ENCODE measurements at regions not wholly inside any gene's neighbourhood (a gene's known extent, or its start where the extent isn't known, plus 50 kb on each side); places are given as distances from the start of the nearest gene placed in this dataset.

DNA sequence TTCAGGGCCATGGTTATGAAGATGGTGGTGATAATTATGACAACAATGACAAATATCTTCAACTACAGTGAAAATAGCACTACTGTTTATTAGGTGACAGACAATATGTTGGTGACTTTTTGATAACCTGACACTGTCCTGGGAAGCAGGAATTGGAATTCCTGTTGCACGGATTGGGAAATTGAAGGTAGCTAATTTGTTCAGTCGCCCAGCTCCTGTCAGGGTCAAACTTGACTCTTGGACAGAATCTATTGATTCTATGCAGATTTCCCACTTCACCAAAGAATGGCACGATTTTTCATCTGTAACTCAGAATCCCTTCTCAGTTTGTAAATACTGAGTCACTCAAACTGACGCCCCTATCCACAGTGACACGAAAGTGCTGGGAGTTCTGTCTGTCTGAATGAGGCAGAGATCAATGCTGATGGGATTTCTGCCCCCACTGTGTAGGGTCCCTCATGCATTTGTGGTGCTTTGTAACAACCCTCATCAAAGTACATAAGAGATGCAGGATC, 779.5 kb upstream of the ID2 start:
- TF ChIP-seq EZH2 (IDR thresholded peaks at IDR 0.05; ENCODE audit: insufficient read depth, poor library complexity, severe bottlenecking): no peak
- TF ChIP-seq EZH2phosphoT487 (IDR thresholded peaks at IDR 0.05; ENCODE audit: insufficient read depth, low read depth): no peak
- H3K9me3 ChIP-seq (ENCODE audit: low read depth): no peaks in the 10 kb centered on the region
- no peak overlapping the region for H3K9ac ChIP-seq
- no peaks in the 10 kb centered on the region for H3K9me2 ChIP-seq (ENCODE audit: insufficient read depth)
- no peaks in the 10 kb centered on the region for H4K20me1 ChIP-seq (ENCODE audit: insufficient read depth)
- H3K27me3 ChIP-seq (replicated peaks; ENCODE audit: insufficient read depth): no peaks in the 10 kb centered on the region
- H3F3A ChIP-seq (ENCODE audit: insufficient read depth): no peaks in the 10 kb centered on the region
- no peak overlapping the region for H3K27ac ChIP-seq
- H3K79me2 ChIP-seq (ENCODE audit: insufficient read depth): no peaks in the 10 kb centered on the region
- no peak for DNase-seq
- in situ Hi-C loops (cut with MboI): no loop called here
- no peak overlapping the region for H3K4me2 ChIP-seq (ENCODE audit: unreplicated experiment)
- no peaks in the 10 kb centered on the region for H3K36me3 ChIP-seq (ENCODE audit: low read depth)
- H3K4me3 ChIP-seq: no peak overlapping the region
- H2AFZ ChIP-seq: no peak overlapping the region
- WGBS, 2 experiments (ENCODE audit: low coverage in 1 of 2, low lambda C conversion rate in 2 of 2, missing lambda C conversion rate in 2 of 2): 89 to 90% methylated on average over 5 of the region's 5 CpGs
- H3K4me1 ChIP-seq (ENCODE audit: insufficient read depth): no peaks in the 10 kb centered on the region

DNA sequence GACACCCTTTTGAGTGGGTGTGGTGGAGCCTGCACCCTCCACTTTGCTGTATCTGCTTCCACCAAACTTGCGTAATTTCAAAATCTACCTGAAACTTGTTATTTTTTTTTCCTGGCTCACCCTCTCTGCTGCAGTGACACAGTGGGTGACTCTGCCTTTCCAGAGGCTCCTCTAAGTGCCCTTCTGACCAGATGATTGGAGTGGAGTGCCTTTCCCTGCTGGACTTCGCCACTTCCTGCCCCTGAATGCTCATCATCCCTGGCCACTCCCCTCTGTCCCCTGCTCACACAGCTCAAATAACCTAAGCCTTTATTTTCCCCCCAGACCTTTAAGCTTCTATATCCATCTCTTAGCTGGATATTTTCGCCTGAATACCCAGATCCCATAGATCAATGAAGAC, 777.5 kb upstream of the ID2 start:
- DNase-seq: no peak
- Histone ChIP-seq H3K9me3 (ENCODE audit: low read depth) (no peaks in the 10 kb centered on the region), H3F3A (ENCODE audit: insufficient read depth) (no peaks in the 10 kb centered on the region), H4K20me1 (ENCODE audit: insufficient read depth) (no peaks in the 10 kb centered on the region), H3K79me2 (ENCODE audit: insufficient read depth) (no peaks in the 10 kb centered on the region), H3K4me2 (ENCODE audit: unreplicated experiment) (no peak overlapping the region), H3K9ac (no peak overlapping the region), H3K27me3 (replicated peaks; ENCODE audit: insufficient read depth) (no peaks in the 10 kb centered on the region), H2AFZ (no peak overlapping the region), H3K9me2 (ENCODE audit: insufficient read depth) (no peaks in the 10 kb centered on the region), H3K27ac (no peak overlapping the region), H3K4me3 (no peak overlapping the region), H3K36me3 (ENCODE audit: low read depth) (no peaks in the 10 kb centered on the region), H3K4me1 (ENCODE audit: insufficient read depth) (no peaks in the 10 kb centered on the region)
- WGBS, 2 experiments (ENCODE audit: low coverage in 1 of 2, low lambda C conversion rate in 2 of 2, missing lambda C conversion rate in 2 of 2): 81 to 90% methylated on average over 3 of the region's 3 CpGs
- in situ Hi-C loops (cut with MboI): no loop called here
- TF ChIP-seq EZH2phosphoT487 (IDR thresholded peaks at IDR 0.05; ENCODE audit: insufficient read depth, low read depth) (no peak), EZH2 (IDR thresholded peaks at IDR 0.05; ENCODE audit: insufficient read depth, poor library complexity, severe bottlenecking) (no peak)

DNA sequence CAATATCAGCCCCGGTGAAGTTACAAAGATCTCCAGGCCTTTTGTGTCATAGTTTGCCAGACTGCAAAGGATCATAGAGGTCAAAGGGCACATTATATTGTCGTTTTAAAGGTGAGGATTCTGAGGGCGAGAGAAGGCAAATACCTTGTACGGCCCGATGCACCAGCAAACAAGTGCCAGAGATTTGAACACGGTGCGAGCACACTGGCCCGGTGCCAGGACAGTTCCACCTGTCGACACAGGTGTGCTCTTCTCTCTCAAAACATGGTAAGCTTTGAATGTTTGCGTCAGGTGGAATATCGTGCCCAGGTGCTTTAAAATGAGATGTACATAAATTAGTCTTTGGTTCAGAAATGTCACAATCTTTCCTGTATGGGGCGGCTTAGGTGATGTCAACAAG, 776.1 kb upstream of the ID2 start:
- in situ Hi-C loops (cut with MboI): no loop called here

DNA sequence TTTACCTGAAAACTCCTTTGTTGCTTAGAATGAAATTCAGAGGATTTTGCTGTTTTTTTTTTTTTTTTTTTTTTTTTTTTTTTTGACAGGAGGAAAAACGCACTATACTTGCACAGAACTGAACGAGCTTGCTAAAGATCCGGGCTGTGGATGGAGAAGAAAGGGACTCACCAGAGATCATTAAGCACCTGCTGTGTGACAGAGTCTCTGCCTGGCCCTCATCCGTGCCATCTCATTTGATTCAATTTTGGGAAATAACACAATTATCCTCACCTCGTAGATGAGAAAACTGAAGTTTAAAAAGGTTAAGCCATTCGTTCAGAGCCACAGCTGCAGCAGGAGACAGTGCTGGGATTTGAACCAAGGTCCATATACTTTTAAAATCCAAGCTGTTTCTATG, 775.4 kb upstream of the ID2 start:
- no peak overlapping the region for H3K4me3 ChIP-seq

More for the DNA sequence above, 776.1 kb upstream of the ID2 start:
- Histone ChIP-seq H3K4me1 (ENCODE audit: insufficient read depth) (no peaks in the 10 kb centered on the region), H3K9ac (no peak overlapping the region), H3K4me3 (no peak overlapping the region), H3K27me3 (replicated peaks; ENCODE audit: insufficient read depth) (no peaks in the 10 kb centered on the region), H3K79me2 (ENCODE audit: insufficient read depth) (no peaks in the 10 kb centered on the region), H4K20me1 (ENCODE audit: insufficient read depth) (no peaks in the 10 kb centered on the region), H3K9me3 (ENCODE audit: low read depth) (no peaks in the 10 kb centered on the region), H3K4me2 (ENCODE audit: unreplicated experiment) (no peak overlapping the region), H3K36me3 (ENCODE audit: low read depth) (no peaks in the 10 kb centered on the region), H3K9me2 (ENCODE audit: insufficient read depth) (no peaks in the 10 kb centered on the region), H3K27ac (no peak overlapping the region), H3F3A (ENCODE audit: insufficient read depth) (no peaks in the 10 kb centered on the region), H2AFZ (no peak overlapping the region)
- 67 to 68% methylated on average over 12 of the region's 12 CpGs for WGBS, 2 experiments (ENCODE audit: low coverage in 1 of 2, low lambda C conversion rate in 2 of 2, missing lambda C conversion rate in 2 of 2)
- TF ChIP-seq EZH2phosphoT487 (IDR thresholded peaks at IDR 0.05; ENCODE audit: insufficient read depth, low read depth): no peak
- TF ChIP-seq EZH2 (IDR thresholded peaks at IDR 0.05; ENCODE audit: insufficient read depth, poor library complexity, severe bottlenecking): no peak
- DNase-seq: no peak

DNA sequence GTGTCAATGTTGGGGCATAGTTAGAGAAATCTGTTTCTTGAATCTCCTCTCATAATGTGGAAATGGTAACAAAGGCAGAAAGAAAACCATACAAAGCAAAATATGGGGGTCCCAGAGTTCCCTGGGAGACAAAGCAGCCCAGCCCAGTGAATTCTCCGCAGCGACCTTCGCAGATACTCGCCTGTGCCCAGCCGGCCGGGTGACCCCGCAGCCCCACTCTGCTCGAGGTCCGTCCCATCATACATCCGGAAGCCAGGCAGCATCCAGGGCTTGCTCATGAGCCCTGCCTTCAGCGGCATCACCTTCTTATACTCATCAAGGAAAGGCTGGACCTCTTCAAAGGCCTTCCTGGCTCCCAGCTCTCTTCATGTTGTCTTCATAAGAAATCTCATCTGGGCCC, 774.8 kb upstream of the ID2 start:
- no peak overlapping the region for H3K4me3 ChIP-seq
- 89 to 90% methylated on average over 11 of the region's 11 CpGs for WGBS, 2 experiments (ENCODE audit: low coverage in 1 of 2, low lambda C conversion rate in 2 of 2, missing lambda C conversion rate in 2 of 2)
- H3K9me2 ChIP-seq (ENCODE audit: insufficient read depth): no peaks in the 10 kb centered on the region
- H3K4me1 ChIP-seq (ENCODE audit: insufficient read depth): no peaks in the 10 kb centered on the region
- no peaks in the 10 kb centered on the region for H3K27me3 ChIP-seq (replicated peaks; ENCODE audit: insufficient read depth)
- no peak overlapping the region for H3K4me2 ChIP-seq (ENCODE audit: unreplicated experiment)
- no peak for TF ChIP-seq EZH2 (IDR thresholded peaks at IDR 0.05; ENCODE audit: insufficient read depth, poor library complexity, severe bottlenecking)
- TF ChIP-seq EZH2phosphoT487 (IDR thresholded peaks at IDR 0.05; ENCODE audit: insufficient read depth, low read depth): no peak
- no peaks in the 10 kb centered on the region for H3F3A ChIP-seq (ENCODE audit: insufficient read depth)
- H4K20me1 ChIP-seq (ENCODE audit: insufficient read depth): no peaks in the 10 kb centered on the region
- DNase-seq: no peak
- no peak overlapping the region for H3K9ac ChIP-seq
- H3K9me3 ChIP-seq (ENCODE audit: low read depth): no peaks in the 10 kb centered on the region
- H3K79me2 ChIP-seq (ENCODE audit: insufficient read depth): no peaks in the 10 kb centered on the region
- no peaks in the 10 kb centered on the region for H3K36me3 ChIP-seq (ENCODE audit: low read depth)
- no peak overlapping the region for H2AFZ ChIP-seq
- in situ Hi-C loops (cut with MboI): no loop called here
- no peak overlapping the region for H3K27ac ChIP-seq

More for the DNA sequence above, 775.4 kb upstream of the ID2 start:
- no peaks in the 10 kb centered on the region for H3K4me1 ChIP-seq (ENCODE audit: insufficient read depth)
- no peaks in the 10 kb centered on the region for H3K79me2 ChIP-seq (ENCODE audit: insufficient read depth)
- H4K20me1 ChIP-seq (ENCODE audit: insufficient read depth): no peaks in the 10 kb centered on the region
- 44 to 45% methylated on average over 6 of the region's 6 CpGs for WGBS, 2 experiments (ENCODE audit: low coverage in 1 of 2, low lambda C conversion rate in 2 of 2, missing lambda C conversion rate in 2 of 2)
- H3K9me3 ChIP-seq (ENCODE audit: low read depth): no peaks in the 10 kb centered on the region
- no peaks in the 10 kb centered on the region for H3F3A ChIP-seq (ENCODE audit: insufficient read depth)
- TF ChIP-seq EZH2 (IDR thresholded peaks at IDR 0.05; ENCODE audit: insufficient read depth, poor library complexity, severe bottlenecking) (no peak), EZH2phosphoT487 (IDR thresholded peaks at IDR 0.05; ENCODE audit: insufficient read depth, low read depth) (no peak)
- H3K9me2 ChIP-seq (ENCODE audit: insufficient read depth): no peaks in the 10 kb centered on the region
- H3K9ac ChIP-seq: no peak overlapping the region
- no peaks in the 10 kb centered on the region for H3K36me3 ChIP-seq (ENCODE audit: low read depth)
- H2AFZ ChIP-seq: no peak overlapping the region
- H3K4me2 ChIP-seq (ENCODE audit: unreplicated experiment): no peak overlapping the region
- DNase-seq: no peak
- no peak overlapping the region for H3K27ac ChIP-seq
- H3K27me3 ChIP-seq (replicated peaks; ENCODE audit: insufficient read depth): no peaks in the 10 kb centered on the region
- in situ Hi-C loops (cut with MboI): no loop called here

Data from GM23248 (cell line).